ENCODE measurements at regions not wholly inside any gene's neighbourhood (a gene's known extent, or its start where the extent isn't known, plus 50 kb on each side); places are given as distances from the start of the nearest gene placed in this dataset.

- TF ChIP-seq, protein P1, sequence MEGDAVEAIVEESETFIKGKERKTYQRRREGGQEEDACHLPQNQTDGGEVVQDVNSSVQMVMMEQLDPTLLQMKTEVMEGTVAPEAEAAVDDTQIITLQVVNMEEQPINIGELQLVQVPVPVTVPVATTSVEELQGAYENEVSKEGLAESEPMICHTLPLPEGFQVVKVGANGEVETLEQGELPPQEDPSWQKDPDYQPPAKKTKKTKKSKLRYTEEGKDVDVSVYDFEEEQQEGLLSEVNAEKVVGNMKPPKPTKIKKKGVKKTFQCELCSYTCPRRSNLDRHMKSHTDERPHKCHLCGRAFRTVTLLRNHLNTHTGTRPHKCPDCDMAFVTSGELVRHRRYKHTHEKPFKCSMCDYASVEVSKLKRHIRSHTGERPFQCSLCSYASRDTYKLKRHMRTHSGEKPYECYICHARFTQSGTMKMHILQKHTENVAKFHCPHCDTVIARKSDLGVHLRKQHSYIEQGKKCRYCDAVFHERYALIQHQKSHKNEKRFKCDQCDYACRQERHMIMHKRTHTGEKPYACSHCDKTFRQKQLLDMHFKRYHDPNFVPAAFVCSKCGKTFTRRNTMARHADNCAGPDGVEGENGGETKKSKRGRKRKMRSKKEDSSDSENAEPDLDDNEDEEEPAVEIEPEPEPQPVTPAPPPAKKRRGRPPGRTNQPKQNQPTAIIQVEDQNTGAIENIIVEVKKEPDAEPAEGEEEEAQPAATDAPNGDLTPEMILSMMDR (conservative IDR thresholded peaks at IDR 0.05; ENCODE audit: low read depth, low read length), result no peak
- TF ChIP-seq EZH2 (IDR thresholded peaks at IDR 0.05; ENCODE audit: borderline replicate concordance, low read depth, low read length, poor library complexity, severe bottlenecking), result no peak
These were observed 52.3 kb upstream of the DISP3 start for GRCh38 chr1:11426617-11427016.

Data from A673 (cell line).